GM18867 (cell line): ENCODE measurements at regions not wholly inside any gene's neighbourhood (a gene's known extent, or its start where the extent isn't known, plus 50 kb on each side); places are given as distances from the start of the nearest gene placed in this dataset.

Experiments
- ATAC-seq: cut with Tn5 transposase; IDR thresholded peaks from one replicate; pipeline ENCODE4 v1.9.1; 2021; ENCODE audit warnings: mild to moderate bottlenecking, moderate library complexity; ENCODE audit not compliant: unreplicated experiment

DNA sequence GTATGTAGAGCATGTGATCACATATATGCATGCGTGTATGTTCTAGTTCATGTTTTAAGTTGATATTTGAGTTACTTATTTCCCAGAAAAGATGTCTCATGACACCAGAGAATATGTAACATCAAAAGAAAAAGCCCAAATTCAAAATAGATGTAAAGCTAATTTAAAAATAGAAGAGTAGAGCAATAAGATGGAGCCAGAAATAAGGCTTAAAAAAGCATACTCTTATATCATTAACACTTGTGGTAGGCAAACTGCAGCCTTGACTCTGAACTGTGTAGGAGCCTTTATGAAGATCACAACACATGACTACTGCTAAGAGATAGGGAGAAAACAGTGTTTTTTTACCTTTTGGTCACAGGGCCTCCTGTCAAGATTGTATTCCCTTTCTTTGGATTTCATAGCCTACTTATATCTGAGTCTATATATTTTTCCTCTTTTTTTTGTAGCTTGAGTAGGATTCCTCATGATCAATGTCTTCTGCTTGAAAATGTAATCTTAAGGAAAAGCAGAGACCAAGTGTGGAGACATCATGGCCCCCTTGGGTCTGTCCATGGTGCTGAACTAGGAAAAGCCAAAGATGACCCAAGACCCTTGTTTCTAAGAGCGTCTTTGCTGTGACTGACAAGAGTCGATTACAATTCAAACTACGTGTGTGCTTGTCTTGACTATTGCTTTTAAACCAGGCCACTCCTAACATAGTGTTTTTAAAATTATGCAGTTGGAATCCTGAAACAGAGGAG is 390.4 kb downstream of the SHISA9 start:
- ATAC-seq, result no peak

DNA sequence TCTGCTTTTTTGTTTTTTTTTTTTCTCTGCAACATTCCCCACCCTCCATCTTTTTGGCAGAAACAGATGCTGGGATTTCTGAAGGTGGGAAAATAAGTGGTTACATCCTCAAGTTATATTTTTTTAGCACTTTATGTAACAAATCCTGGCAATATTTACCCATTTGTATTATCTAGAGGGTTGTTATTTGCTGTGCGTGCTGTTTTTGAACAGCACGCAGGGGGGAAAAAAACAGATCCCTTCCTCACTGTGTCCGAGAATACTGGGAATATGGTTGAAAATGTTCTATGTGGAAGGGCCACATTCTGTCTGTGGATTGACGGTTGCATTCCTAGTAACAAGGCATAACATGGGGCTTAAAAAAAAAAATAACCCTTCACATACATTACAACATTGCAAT is 394.8 kb downstream of the SHISA9 start:
- no peak for ATAC-seq

DNA sequence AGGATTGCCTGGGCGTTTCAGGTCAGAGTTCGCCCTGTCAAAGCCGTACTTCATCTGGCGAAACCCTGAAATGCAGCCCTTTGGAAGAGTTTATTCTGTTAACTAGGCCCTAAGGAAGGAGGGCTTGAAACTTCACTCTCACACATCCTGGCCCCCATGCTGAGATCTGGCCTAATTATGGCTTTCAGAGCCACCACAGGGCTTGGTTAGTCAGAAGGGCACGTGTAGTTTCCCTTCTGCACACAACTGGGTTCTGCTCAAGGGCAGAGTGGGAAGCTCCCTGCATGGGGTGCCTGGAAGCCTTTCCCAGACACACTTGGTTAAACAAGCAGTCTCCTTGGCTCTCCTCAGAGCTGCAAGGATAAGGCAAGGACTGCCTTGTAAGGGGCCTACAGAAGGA is 397.3 kb downstream of the SHISA9 start:
- ATAC-seq, result no peak

DNA sequence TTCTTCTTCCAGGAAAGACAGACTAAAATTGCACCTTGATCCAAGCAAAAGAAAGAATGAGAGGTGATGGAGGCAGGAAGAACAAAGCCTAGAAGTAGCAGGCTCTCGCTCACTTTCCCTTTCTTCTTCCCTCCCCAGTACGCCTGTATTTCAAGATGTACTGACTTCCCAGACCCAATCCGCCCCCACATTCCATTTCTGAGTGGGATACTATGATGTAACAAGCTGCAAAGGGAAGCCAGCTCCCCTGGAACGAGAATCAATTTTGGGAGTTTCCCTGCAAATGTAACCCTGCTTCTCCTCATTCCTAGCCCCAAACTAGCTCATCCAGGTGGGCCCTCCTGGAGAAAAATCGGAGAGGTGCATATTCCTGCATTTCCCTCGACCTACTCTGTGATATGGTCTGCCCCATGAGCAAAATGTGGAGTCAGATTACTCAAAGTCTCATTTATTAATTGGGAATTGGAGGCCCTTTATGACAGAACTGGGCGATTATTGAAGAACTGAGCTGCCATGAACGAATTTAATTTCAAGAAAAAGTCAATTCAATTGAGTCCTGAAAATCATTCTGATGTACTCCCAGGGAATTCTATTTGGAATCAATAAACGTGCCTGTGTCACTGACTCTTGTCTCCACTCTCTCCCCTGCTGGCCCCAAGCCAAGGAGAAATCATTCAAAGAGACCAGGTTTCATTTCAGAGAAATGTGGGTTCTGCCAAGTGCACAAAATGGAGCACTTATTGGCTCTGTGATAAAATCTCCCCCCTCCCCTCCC is 398.9 kb downstream of the SHISA9 start:
- ATAC-seq, result no peak

DNA sequence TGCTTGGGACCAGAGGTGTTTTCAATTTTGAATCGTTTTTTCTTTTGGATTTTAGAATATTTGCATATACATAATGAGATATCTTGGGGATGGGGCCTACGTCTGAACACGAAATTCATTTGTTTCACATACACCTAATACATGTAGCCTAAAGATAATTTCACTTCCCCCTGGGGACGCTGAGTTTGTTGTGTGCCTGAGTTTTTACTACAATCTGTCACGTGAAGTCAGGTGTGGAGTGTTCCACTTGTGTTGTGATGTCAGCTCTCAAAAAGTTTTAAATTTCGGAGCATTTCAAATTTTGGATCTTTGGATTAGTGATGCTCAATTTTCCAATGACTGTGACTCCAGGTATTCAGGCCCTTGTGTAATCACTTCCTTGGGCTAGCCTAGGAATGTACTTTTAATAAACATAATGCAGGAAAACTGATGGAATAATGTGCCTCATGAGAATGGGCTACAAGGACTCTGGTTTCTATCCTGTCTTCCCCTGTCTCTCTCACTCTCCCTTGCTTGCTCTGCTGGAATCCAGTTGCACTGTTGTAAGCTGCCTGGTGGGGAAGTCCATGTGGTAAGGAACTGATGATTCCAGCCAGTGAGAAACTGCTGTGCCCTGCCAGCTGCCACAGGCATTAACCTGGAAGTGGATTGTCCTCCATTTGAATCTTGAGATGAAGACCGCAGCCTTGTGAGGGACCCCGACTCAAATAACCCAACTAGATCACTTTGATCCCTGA is 403.8 kb downstream of the SHISA9 start:
- peak; percentile 51 for ATAC-seq

DNA sequence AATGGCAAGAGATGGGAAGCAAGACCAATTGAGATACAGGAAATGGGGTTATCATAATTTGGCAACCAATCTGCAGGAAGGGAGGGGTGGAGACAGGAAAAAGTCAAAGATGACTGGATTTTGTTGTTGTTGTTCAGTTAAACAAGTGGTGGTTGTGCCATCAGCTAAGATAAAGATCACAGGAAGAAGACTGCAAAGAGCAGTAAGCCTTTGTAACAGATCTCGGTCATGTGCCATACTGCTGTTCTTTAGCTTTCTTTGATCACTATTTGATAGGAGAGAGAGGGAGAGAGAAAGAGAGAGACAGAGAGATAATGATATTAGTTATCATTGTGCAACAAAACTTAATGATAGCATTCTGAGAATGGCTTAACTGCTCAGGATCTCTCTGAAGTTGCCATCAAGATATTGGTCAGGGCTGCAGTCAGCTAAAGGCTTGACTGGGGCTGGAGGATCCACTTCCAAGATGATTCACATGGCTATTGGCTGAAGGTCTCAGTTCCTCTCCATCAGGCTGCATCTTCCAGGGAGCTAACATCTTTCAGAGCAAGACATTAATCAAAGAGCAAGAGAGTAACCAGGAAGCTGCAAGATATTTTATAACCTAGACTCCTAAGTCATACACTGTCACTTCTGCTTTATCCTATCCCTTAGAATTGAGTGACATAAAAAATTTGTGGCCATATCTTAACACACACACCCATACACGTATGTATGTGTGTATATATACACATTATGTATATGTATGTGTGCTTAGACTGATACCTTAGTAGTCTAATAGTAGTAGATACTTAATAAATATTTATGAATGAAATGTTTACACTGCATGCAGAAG is 405.0 kb downstream of the SHISA9 start:
- ATAC-seq, result no peak

DNA sequence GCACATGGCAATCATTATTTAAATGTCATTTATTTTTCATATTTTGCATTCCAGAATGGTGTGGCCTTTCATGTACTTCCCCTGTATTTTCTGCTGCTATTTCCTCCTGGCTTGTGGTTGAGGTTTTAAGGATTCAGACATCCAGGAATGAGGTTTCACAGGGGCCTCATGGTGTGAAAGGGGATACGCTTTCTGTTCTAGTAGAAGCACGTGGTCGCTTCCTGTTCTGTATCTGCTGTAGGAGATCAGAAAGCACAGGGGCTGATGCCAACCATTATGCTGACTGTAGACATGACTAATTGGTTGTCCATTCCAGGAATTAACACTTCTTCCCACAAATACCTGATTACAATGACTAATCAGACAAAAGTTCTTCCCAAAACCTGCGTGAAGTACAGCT is 405.9 kb downstream of the SHISA9 start:
- ATAC-seq, result no peak

DNA sequence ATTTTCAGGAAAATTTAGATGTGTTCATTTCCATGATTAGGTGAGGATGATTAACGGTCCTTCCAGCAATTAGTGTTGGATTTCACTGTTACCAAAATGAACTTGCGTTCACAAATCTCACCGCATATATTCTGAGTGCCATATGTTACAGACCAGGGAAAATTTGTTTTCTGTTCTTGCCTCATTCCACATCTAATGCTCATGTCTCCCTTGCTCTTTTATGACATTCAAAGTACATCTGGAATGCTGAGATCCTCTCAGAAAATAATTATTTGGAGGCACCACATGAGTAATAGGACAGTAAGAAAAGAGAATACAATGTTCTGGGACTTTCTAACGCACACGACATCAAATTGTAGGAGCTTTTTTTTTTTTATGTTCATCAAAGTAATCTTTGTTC is 406.5 kb downstream of the SHISA9 start:
- no peak for ATAC-seq

DNA sequence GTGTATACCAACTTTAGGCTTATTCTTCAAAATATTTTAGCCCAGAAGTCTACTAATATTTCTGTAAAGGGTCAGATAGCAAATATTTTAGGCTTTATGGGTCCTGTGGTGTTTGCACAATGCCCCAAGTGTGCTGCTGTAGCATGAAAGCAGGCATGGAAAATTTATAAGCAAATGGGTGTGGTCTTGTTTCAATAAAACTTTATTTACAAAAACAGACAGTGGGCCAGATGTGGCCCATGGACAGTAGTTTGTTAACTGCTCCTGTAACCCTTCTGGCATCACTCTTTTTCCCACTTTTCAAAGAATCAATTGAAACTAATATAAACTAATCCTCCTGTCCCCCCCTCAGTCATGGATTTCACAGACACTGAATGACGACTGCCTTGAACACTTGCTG is 410.7 kb downstream of the SHISA9 start:
- no peak for ATAC-seq

DNA sequence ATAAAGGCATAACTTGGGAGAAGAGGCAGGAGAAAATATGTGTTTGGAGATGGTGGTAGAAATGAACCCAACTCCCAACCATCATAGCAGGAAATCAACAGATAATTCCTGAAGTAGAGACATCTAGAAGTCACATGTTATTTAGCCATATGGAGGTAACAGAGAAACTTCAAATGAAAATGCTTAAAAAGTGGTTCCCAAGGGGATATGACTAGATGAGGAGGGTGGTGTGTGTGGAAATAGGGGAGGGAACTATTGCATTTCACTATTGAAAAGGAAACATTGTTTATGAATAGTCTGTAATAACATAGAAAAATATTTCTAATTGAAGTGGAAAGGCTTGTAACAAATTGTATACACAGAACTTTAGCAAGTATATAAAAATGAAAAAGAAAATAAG is 412.0 kb downstream of the SHISA9 start:
- ATAC-seq, result no peak

DNA sequence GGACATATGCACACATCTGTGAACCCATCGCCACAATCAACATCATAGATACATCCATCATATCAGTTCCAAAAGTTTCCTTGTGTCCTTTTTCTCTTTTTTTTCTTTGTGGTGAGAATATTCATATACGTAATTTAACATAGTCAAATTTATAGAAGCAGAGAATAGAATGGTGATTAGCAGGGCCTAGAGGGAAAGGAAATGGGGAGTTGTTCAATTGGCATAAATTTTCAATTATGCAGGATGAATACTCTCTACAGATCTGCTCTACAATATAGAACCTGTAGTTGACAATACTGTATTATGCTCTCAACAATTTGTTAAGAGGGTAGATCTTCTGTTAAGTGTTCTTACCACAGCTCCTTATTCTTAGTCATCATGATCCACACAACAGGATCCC is 413.2 kb downstream of the SHISA9 start:
- ATAC-seq, result no peak

DNA sequence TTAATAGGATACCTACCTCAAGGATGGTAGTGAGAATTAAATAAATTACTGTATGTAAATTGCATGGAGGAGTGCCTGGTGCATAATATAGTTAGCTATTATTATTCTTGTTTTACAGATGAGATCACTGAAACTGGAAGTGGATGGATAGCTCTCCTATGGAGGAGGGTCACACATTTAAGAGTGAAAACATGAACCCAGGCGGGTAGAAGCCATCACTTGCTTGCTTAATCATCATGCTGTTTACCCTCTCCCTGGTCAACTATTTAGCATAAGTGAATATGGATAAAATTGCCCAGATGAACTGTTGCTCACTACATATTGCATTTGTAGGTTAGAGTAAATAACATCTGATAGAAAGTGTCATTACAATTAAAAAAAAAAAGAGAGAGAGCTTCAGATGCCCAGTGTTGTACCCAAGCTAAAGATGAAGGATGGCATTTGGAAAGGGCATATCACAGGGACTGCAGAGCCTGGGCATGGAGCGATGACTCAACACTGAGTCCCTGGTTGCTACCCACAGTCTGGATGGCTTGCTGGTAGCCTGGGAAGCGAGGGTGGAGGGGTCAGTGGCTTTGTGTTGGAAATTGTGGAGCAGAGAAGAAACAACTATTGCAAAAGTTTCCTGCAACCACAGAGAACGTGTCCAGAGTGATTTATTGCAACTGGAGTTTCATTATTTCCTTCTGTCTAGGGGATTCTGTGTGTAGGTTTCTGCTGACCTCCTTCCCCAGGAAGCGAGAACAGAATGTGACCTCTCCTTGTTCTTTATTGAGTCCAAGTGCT is 414.4 kb downstream of the SHISA9 start:
- no peak for ATAC-seq

DNA sequence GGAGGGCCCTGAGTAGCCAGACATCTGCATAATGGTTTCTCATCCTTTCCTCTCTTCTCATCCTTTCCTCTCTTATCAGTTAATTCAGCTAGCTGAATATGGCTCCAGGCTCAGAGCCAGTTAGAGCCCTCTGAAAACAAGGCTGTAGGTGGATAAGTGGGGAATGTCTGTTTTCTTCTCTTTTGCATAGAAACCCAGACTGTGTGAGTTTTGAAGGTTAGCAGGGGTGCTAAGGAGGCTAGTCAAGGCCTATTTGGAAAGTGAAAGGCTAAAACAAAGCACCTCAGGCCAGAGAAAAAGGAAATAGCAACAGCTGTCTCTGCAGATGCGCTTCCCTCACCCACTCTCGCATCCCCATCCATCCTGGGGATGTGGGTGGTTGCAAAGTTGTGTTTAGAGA is 420.9 kb downstream of the SHISA9 start:
- ATAC-seq, result no peak

DNA sequence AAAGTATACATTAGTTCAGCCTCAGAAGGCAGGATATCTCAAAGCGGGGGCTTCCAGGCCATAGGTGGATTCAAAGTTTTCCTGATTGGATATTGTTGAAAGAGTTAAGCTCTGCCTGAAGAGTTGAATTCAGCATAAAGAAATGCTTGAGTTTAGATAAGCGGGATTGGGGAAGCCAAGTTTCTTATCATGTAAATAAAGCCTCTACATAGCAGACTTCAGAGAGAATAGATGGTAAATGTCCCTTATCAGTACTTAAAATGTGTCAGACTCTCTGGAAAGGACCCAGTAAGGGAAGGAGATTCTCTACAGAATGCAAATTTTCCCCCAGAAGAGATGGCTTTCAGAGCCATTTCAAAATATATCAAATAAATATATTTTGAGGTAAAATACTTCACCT is 423.5 kb downstream of the SHISA9 start:
- ATAC-seq, result no peak

DNA sequence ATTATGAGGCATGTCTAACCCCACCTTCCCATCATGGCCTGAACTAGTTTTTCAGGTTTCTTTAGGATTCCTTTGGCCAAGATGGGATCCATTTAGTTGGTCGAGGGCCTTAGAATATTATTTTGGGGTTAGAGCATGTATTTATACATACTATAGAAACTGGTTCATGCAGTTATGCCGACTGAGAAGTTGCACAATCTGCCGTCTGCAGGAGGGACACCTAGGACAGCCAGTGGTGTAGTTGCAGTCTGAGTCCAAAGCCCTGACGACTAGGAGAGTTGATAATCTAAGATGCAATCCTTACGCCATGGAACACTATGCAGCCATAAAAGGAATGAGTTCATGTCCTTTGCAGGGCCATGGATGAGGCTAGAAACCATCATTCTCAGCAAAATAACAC is 424.0 kb downstream of the SHISA9 start:
- ATAC-seq, result no peak

DNA sequence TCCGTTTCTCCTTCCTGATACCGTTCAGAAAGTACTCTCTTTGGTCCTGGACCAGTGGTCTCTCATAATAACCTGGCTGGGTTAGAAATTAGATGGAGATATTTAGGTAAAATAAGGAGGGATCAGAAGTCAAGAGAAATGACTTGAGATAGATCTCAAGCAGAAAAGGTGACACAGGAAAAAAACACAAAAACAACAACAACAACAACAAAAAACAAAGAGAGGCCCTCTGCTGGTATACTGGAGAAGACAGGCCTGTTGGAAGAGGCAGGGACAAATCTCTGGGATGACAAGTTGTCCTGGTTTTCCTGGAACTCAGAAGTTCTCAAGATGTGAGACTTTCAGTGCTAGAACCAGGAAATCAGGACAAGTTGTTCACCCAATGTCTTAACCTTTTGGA is 430.5 kb downstream of the SHISA9 start:
- no peak for ATAC-seq

DNA sequence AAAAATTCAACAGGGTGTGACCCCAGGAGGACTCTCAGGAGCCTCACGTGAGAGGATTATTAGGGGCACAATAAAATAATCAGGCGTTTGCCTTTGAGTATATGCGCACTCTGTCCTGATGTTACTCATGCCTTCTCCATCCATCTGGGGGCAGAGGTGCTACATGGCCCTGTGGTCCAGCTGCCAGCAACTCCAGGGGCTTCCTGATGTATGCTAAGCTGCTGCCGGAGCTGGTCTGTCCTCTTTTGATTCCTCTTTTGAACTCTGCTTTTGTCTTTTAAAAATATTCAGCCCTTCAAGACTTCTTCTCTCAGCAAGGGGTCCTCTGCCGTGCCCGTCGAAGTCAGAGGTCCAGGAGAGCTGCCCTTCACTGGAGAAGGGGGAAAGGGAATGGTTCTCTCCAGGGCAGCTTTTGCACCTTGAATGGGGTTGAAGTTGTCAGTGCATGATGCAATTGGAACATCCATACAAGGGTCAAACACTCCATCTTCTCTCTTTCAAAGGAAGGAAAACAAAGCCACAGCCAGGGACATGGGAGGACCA is 431.4 kb downstream of the SHISA9 start:
- no peak for ATAC-seq

DNA sequence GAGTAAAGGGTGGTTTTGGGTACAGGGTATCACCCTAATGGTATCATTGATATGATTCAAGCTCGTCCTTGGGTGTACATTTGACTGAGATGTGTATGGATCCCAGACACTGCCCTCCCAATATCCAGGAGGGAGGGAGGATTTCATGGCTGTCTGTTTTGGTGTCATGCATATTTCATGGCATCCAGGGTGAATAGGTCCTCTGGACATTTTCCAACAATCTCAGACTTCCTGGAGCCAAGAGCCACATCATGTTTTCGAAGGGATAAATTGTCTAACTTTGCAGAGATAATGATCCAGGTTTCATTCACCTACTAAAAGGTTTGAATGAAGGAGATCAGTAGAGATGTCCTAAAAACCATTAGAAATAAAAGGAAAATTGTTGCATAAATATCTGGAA is 431.9 kb downstream of the SHISA9 start:
- no peak for ATAC-seq

DNA sequence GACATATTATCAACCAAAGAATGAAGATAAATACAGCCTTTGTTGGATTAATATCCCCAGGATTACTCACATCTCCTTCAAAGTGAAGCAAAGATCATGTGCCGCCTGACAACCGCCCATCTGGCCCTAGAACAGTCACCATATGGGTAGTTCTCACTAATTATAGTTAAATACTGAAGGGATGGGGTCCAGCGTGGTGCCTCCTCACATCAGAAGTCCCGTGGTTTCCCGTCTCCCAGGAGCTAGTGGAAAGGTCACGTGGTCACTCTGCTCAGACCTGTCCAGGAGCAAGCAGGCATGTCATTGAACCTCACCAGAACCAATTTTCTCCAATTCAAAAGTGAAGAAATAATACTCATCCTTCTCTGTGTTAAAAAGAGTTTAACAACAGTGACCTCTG is 434.5 kb downstream of the SHISA9 start:
- ATAC-seq, result no peak

DNA sequence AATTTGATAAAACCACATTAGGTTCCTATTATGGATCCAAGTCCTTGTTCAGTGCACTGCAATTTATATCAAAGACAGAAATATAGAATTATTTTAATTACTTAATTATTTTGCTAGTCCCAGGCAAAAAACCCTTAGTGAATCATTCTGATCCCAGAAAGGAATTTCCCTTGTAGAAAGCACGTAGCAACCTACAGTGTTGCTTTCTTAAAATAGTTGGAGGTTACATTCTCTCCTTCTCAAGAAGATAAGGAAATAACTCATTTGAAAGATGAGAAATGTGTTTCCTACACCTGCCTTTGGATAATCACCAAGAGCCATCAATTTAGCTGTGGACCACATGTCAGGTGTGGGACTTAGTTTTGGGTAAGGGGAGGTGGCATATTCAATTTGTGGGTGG is 434.9 kb downstream of the SHISA9 start:
- no peak for ATAC-seq
